C4-2B (cell line): ENCODE measurements at regions not wholly inside any gene's neighbourhood (a gene's known extent, or its start where the extent isn't known, plus 50 kb on each side); places are given as distances from the start of the nearest gene placed in this dataset.

Experiments used
- H3K27ac ChIP-seq: fragments of 450-650 bp; 2 replicates; pipeline ENCODE4 v1.5.1; 2017
- ZFX ChIP-seq: fragments of 450-650 bp; IDR thresholded peaks from 2 replicates; pipeline ENCODE4 v1.6.1; 2017
- TF ChIP-seq, protein P1 (sequence below): fragments of 450-650 bp; conservative IDR thresholded peaks from 2 replicates; pipeline ENCODE4 v1.5.1; 2017; ENCODE audit warnings: mild to moderate bottlenecking

DNA sequence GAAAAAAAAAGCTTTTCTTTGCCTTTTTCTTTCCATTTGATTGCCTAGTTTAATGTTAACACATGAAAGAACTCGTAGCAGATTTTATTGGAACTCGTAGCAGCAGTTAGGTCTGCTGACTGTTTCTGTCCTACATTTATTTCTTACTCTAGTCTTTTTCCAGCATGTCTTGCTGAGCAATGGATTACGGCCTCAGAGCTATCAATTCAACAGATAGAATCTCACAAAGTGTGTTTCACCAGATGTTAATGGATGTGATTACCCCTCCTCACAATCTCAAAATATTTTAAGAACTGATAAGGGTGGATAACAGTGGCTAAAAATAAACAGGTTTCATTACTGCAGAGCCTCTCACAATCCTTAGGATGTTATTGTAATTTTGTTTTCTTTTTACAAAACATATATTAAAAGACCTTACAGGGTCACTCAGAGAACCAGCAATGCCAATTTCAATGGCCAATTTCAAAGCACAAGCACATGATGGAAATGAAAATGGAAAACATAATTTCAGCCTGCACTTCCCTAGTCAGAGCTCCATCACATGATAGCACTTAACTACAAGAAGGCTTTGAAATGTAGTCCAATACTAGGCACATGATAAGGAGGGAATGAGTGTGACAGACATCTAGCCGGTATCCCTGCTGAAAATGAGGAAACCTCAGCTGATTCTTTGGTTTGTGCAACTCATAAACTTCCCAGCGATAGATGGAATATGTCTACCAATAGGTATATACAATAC lies 838.1 kb upstream of the SEMA6D start:
- TF ChIP-seq, protein P1, sequence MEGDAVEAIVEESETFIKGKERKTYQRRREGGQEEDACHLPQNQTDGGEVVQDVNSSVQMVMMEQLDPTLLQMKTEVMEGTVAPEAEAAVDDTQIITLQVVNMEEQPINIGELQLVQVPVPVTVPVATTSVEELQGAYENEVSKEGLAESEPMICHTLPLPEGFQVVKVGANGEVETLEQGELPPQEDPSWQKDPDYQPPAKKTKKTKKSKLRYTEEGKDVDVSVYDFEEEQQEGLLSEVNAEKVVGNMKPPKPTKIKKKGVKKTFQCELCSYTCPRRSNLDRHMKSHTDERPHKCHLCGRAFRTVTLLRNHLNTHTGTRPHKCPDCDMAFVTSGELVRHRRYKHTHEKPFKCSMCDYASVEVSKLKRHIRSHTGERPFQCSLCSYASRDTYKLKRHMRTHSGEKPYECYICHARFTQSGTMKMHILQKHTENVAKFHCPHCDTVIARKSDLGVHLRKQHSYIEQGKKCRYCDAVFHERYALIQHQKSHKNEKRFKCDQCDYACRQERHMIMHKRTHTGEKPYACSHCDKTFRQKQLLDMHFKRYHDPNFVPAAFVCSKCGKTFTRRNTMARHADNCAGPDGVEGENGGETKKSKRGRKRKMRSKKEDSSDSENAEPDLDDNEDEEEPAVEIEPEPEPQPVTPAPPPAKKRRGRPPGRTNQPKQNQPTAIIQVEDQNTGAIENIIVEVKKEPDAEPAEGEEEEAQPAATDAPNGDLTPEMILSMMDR, result no peak
- TF ChIP-seq ZFX, result no peak
- H3K27ac ChIP-seq, result no peak overlapping the region

DNA sequence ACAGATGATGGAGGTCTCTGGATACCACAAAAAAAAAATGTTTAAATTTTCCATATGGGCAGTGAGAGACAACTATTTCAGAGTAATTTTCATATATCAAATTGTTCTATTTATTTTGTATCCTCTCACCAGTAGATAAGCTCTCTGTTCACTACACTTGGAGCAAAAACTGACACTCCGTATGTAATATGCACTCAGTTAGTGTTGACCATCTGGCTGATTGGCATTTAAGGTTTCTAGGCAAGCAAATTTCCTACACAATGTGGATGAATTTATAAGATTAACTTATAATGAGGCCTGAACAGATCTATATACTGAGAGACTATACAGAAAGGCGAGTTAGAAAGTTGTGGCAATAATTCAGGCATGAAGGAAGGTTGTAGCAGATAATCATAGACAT lies 836.5 kb upstream of the SEMA6D start:
- no peak overlapping the region for H3K27ac ChIP-seq
- TF ChIP-seq, protein P1, result no peak
- TF ChIP-seq ZFX, result no peak

DNA sequence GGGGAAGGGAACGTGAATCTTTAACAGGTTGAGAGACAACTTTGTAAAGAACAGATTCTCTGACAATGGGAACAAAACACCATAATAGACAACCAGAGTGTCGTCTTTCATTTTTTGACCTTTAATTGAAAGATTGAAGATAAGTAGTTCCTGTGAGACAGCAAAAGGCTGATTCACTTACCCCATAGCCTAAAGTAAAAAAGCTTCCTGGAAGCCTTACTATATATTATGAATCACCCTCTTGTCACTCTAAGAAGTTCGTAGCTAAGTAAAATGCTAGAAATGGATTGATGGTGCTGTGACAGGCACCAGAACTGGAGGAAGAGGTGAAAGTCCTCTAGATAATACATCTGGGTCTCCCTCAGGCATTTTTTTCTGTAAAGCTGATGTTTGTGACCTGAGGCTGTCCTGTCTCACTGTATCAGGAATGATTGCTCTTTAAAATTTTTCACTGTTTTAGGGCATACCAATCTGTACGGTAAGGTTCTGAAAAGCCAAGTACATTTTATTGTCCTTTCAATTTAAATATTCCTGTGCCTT lies 824.6 kb upstream of the SEMA6D start:
- H3K27ac ChIP-seq, result no peak overlapping the region
- TF ChIP-seq ZFX, result no peak
- TF ChIP-seq, protein P1, result no peak

DNA sequence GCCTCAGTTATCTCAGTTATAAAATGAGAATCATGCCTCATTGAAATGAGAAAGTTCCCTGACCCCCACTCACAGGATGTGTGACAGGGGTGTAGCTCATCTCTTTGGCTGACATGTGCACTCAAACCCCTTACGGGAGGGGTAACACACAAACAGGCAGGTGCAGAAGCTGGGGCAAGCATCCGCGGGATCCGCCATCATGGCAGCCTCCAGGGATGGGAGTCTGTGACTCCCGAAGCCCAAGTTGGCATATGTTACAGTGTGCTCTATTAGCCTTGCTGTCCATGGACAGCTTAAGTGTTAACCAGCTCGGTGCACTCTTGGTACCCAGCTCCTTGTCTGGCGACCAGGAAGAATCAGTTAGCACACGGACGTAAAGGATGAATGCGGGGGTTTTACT lies 822.7 kb upstream of the SEMA6D start:
- H3K27ac ChIP-seq, result no peak overlapping the region
- no peak for TF ChIP-seq ZFX
- TF ChIP-seq, protein P1, result no peak

DNA sequence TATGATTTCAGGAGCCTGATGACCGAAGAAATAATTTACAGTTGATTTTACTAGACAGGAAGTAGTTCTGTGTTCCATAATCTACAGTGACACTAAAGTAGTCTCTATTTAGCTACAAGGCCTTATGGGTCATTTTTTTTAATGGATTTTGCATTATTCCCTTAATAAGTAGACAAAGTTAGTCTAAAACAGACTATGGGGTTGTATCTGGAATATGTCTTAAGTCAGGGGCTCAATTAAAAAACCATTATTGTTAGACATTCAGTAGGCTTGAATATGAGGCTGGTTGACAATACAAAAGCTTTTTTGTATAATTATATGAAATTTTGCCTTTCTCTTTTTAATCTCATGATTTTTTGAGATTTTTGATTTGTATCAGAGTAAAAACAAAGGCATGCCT lies 820.0 kb upstream of the SEMA6D start:
- TF ChIP-seq ZFX, result no peak
- TF ChIP-seq, protein P1, result no peak
- H3K27ac ChIP-seq, result no peak overlapping the region

DNA sequence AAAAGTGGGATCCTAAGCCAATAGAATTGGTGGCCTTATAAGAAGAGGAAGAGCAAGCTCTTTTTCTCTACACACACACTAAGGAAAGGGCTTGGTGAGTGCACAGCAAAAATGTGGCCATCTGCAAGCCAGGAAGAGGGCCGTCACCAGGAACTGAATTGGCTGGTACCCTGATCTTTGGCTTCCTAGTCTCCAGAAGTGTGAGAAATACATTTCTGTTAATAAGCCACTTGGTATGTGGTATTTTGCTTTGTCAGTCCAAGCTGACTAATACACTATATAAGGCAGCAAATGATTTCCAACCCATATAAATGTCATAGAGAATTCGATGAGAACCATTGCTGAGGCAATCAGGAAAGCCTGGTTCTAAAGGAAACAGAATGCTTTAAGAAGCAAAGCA lies 816.3 kb upstream of the SEMA6D start:
- no peak for TF ChIP-seq ZFX
- TF ChIP-seq, protein P1, result no peak
- H3K27ac ChIP-seq, result no peak overlapping the region

DNA sequence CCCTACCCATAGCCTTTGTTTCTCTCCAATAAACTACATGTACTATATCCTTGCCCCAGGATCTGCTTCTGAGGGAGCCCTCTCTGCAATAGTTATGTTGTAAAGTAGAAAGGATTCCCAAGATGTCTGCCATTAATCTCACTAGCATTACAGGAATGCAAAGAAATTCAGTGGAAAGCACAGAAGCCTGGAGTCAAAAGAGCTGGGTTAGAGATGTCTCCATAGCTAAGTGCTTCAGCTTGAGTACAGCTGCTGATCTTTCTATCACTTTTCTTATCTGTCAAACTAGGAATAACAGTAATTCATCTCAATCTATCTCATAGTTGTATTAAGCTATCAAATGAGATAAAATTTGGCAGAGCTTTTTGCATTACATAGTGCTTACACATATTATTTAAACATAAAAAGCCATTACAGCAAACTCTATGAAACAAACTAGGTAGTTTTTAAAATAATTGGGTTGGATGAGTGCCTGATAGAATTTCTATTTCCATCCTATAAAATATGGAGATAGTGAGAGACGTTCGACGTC lies 799.5 kb upstream of the SEMA6D start:
- TF ChIP-seq ZFX, result no peak
- TF ChIP-seq, protein P1, result no peak

More for the DNA sequence above, 799.5 kb upstream of the SEMA6D start:
- no peak overlapping the region for H3K27ac ChIP-seq
